H54 (cell line): ENCODE measurements at regions not wholly inside any gene's neighbourhood (a gene's known extent, or its start where the extent isn't known, plus 50 kb on each side); places are given as distances from the start of the nearest gene placed in this dataset.

Experiments used
- DNase-seq: peaks from one replicate; pipeline ENCODE4 v3.0.0; 2011; ENCODE audit warnings: low spot score, mixed read lengths; ENCODE audit not compliant: insufficient read length
- FAIRE-seq: peaks from 3 replicates; lab custom pipeline; 2011; peaks lifted over from hg19 to GRCh38; lab: Jason Lieb, UNC
- POLR2A ChIP-seq: IDR thresholded peaks from 2 replicates; pipeline ENCODE4 v1.6.1; 2011; ENCODE audit warnings: low read depth, mild to moderate bottlenecking, low read length

- FAIRE-seq (no peak), DNase-seq (no peak)
- no peak for TF ChIP-seq POLR2A
Observed at GRCh38 chr2:136250131-136250530, 132.2 kb upstream of the CXCR4 start.

GRCh38 chr2:136248907-136249306, 131.0 kb upstream of the CXCR4 start:
- no peak for FAIRE-seq
- DNase-seq = no peak
- no peak for TF ChIP-seq POLR2A

- FAIRE-seq (no peak), DNase-seq (no peak)
- TF ChIP-seq POLR2A = no peak
Observed at GRCh38 chr2:136248242-136248641, 130.3 kb upstream of the CXCR4 start.

- no peak for TF ChIP-seq POLR2A
- DNase-seq = no peak
- FAIRE-seq = no peak
Observed at GRCh38 chr2:136247204-136247950, 129.4 kb upstream of the CXCR4 start.

- no peak for TF ChIP-seq POLR2A
- FAIRE-seq = no peak
- no peak for DNase-seq
Observed at GRCh38 chr2:136246086-136246669, 128.2 kb upstream of the CXCR4 start.

GRCh38 chr2:136245211-136245610, 127.3 kb upstream of the CXCR4 start:
- no peak for TF ChIP-seq POLR2A
- no peak for FAIRE-seq
- DNase-seq = no peak

GRCh38 chr2:136244536-136244885, 126.6 kb upstream of the CXCR4 start:
- DNase-seq (no peak), FAIRE-seq (no peak)
- no peak for TF ChIP-seq POLR2A

GRCh38 chr2:136243638-136244535, 125.9 kb upstream of the CXCR4 start:
- no peak for TF ChIP-seq POLR2A
- DNase-seq (no peak), FAIRE-seq (no peak)

- no peak for TF ChIP-seq POLR2A
- no peak for FAIRE-seq
- no peak for DNase-seq
Observed at GRCh38 chr2:136242687-136243277, 124.8 kb upstream of the CXCR4 start.

GRCh38 chr2:136242100-136242499, 124.2 kb upstream of the CXCR4 start:
- no peak for TF ChIP-seq POLR2A
- FAIRE-seq = no peak
- DNase-seq = no peak

- FAIRE-seq (no peak), DNase-seq (no peak)
- no peak for TF ChIP-seq POLR2A
Observed at GRCh38 chr2:136239079-136239685, 121.2 kb upstream of the CXCR4 start.

GRCh38 chr2:136238286-136239078, 120.5 kb upstream of the CXCR4 start:
- no peak for TF ChIP-seq POLR2A
- peak; percentile 36 for DNase-seq
- no peak for FAIRE-seq

- FAIRE-seq (peak; percentile 89), DNase-seq (peak; percentile 69)
- no peak for TF ChIP-seq POLR2A
Observed at GRCh38 chr2:136236019-136236418, 118.1 kb upstream of the CXCR4 start.
